ENCODE measurements at regions not wholly inside any gene's neighbourhood (a gene's known extent, or its start where the extent isn't known, plus 50 kb on each side); places are given as distances from the start of the nearest gene placed in this dataset.
"Not testable (repeated sequence)": the region's sequence is repeated elsewhere in the genome, so short reads cannot be mapped to it uniquely, and the experiment has no call there.

DNA sequence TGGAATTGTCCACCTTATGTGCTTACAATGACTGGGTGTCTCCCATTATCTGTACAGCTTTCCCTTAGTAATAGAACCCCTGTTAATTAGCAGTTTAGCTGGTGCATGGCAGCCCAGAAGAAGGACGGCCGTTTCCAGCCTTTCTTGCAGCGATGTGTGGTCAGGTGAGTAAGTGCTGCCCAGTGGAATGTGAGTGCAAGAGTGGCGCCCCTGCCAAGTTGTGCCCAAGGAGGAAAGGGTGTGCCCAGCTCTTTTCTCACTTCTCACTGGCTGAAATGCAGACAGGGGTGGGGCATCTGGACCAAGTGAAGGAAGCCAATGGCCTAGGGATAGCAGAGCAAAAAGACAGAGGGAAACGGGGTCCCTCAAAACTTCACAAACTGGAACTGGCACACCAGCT, 296.8 kb downstream of the PREX1 start:
- no peak for DNase-seq (ENCODE audit: low spot score)

GRCh38 chr20:48528346-48528745, 299.5 kb downstream of the PREX1 start:
- no peak for DNase-seq (ENCODE audit: low spot score)

- no peak for DNase-seq (ENCODE audit: low spot score)
Observed at GRCh38 chr20:48527771-48528170, 300.0 kb downstream of the PREX1 start.

DNA sequence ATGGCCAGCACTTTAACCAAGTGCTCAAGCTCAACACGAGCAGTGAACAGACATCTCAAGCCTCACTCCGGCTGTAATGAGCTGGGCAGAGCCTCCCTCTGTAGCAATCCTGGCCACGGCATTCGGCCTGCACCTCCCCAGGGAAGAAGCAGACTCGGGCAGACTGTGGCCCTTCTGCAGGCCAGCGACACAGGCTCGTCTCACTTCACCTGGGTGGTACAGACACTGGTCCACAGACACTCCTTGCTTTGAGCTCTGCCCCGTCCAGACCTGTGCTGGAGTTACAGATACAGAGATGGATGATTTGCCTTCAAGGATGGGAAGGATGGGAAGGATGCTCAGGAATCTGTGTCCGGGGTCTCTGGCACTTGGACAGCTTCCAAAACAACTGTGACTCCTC, 300.9 kb downstream of the PREX1 start:
- DNase-seq (ENCODE audit: low spot score): no peak

- DNase-seq (ENCODE audit: low spot score): no peak
Observed at GRCh38 chr20:48525400-48525799, 302.4 kb downstream of the PREX1 start.

GRCh38 chr20:48524582-48524981, 303.2 kb downstream of the PREX1 start:
- no peak for DNase-seq (ENCODE audit: low spot score)

DNA sequence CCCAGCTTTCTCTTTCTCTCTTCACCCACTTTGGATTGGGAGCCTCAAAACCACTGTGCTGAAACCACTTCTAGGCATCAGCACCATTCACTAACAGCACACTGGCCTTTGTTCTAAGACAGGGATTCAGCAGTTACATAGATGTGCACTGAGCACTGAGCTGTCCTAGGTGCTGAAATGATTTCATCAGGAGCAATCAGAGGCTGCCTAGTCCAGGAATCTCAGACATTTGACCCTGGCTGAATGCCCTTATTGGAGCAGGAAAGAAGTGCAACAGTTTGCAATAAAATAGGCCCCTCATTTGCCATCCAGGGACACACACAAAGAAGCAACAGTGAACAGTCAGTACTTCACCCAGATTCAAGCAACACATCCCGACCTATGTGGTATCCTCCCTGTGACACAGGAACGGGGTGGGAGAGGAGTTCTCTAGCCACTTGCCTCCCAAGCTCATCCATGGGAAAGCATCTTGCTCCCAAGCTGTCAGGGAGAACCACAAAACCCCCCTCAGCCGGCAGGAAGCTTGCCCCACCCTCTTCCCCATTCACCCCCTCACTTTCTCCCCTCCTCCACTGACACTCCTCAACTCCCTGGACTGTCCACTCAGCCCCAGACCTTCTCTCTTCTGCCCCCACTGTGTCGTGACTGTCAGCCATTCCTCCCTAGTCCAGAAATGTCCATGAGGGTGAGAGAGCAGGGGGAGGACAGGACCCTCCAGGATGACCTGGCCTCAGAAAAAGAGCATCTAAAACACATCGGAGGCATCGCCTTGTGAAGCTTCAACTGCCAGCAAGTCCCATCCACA, 304.4 kb downstream of the PREX1 start:
- peak; percentile 17 for DNase-seq (ENCODE audit: low spot score)

DNA sequence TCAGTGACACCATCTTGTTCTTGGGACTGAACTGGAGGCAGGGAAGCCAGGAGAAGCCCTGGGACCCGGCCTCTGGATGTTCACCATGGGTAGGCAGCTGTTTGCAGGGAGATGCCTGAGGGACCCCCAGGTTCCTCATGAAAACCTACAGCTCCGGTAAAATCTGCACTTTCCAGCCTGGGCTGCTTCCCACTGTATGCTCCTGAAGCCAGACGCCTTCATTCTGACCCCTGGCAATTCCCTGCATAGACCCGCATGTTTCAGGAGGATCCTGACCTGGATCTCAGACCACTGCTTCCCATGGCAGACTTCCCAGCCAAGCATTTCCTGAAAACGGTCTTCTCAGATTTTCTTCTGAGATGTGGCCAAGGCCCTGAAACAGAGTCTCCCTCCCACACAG, 306.7 kb downstream of the PREX1 start:
- no peak for DNase-seq (ENCODE audit: low spot score)

GRCh38 chr20:48516196-48516595, 311.6 kb downstream of the PREX1 start:
- DNase-seq (ENCODE audit: low spot score): not testable (repeated sequence)

DNA sequence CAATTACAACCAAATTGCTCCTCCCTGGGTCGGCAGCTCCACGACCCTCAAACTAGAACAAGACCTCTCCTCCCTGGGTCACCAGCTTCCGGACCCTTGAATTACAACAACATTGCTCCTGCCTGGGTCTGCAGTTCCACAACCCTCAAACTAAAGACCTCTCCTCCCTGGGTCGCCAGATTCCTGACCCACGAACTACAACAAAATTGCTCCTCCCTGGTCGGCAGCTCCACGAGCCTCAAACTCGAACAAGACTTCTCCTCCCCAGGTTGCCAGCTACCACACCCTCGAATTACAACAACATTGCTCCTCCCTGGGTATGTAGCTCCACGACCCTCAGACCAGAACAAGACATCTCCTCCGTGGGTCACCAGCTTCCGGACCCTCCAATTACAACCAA, 313.2 kb downstream of the PREX1 start:
- DNase-seq (ENCODE audit: low spot score): not testable (repeated sequence)

DNA sequence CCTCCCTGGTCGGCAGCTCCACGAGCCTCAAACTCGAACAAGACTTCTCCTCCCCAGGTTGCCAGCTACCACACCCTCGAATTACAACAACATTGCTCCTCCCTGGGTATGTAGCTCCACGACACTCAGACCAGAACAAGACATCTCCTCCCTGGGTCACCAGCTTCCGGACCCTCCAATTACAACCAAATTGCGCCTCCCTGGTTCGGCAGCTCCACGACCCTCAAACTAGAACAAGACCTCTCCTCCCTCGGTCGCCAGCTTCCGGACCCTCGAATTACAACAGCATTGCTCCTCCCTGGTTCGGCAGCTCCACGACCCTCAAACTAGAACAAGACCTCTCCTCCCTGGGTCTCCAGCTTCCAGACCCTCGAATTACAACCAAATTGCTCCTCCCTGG, 315.3 kb downstream of the PREX1 start:
- DNase-seq (ENCODE audit: low spot score): not testable (repeated sequence)

DNA sequence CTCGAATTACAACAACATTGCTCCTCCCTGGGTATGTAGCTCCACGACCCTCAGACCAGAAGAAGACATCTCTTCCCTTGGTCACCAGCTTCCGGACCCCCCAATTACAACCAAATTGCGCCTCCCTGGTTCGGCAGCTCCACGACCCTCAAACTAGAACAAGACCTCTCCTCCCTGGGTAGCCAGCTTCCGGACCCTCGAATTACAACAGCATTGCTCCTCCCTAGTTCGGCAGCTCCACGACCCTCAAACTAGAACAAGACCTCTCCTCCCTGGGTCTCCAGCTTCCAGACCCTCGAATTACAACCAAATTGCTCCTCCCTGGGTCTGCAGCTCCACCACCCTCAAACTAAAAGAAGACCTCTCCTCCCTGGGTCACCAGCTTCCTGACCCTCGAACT, 322.7 kb downstream of the PREX1 start:
- DNase-seq (ENCODE audit: low spot score): not testable (repeated sequence)

GRCh38 chr20:48503166-48503815, 324.5 kb downstream of the PREX1 start:
- no peak for DNase-seq (ENCODE audit: low spot score)

DNA sequence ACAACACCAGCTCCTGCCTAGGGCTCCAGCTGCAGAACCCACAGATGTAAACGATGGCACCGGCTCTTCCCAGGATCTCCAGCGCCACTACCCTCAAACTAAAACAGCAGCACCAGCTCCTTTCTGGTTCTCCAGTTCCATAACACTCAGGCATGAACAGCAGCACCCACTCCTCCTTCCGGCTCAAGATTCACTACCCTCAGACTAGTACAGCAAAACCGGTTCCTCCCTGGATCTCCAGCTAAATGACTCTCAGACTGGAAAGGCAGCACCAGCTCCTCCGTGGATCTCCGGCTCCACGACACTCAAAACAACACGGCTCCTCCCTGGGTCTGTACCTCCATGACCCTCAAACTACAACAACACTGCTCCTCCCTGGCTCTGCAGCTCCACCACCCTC, 325.0 kb downstream of the PREX1 start:
- DNase-seq (ENCODE audit: low spot score): no peak

DNA sequence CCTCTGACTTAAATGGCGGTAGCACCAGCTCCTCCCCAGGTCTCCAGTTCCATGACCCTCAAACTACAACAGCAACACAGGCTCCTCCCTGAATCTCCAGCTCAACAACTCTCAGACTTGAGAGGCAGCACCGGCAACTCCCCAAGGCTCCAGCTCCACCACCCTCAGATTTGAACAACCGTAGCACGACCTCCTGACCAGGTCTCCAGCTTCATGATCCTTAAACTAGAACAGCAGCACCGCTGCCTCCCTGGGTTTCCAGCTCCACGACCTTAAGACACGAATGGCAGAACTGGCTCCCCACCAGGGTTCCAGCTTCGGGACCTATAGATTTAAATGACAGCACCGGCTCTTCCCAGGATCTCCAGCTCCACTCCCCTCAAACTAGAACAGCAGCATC, 325.8 kb downstream of the PREX1 start:
- no peak for DNase-seq (ENCODE audit: low spot score)

DNA sequence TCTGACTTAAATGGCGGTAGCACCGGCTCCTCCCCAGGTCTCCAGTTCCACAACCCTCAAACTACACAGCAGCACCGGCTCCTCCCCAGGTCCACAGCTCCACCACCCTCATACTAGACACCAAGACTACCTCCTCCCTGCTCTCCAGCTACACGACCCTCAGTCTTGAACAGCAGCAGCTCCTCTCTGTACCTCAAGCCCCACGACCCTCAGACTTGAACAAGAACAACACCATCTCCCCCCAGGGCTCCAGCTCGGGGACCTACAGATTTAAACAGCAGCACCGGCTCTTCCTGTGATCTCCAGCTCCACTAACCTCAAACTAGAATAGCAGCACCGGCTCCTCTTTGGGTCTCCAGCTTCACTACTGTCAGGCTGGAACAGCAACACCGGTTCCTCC, 326.9 kb downstream of the PREX1 start:
- not testable (repeated sequence) for DNase-seq (ENCODE audit: low spot score)

- not testable (repeated sequence) for DNase-seq (ENCODE audit: low spot score)
Observed at GRCh38 chr20:48498939-48499338, 328.9 kb downstream of the PREX1 start.

- not testable (repeated sequence) for DNase-seq (ENCODE audit: low spot score)
Observed at GRCh38 chr20:48498125-48498524, 329.7 kb downstream of the PREX1 start.

- no peak for DNase-seq (ENCODE audit: low spot score)
Observed at GRCh38 chr20:48493966-48494365, 333.8 kb downstream of the PREX1 start.

DNA sequence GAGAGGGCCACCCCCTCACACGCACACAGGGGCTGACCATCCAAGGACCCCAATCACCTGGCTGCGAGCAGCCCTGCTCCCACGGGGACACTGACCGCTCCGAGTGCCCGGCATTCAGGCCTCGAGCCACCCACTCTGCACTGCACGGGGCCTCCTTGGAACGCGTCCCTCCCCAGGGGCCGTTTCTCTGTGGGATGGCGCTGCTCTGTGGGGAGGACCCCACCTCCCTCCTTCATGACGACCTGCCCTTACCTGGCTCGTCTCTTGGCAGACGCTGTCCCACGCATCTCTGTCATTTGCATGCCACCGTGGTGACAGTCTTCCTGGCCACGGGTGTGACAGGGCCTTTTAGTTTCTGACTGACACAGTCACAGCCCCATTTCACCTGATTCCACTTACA, 334.5 kb downstream of the PREX1 start:
- DNase-seq (ENCODE audit: low spot score): not testable (repeated sequence)

GRCh38 chr20:48492715-48493070, 335.1 kb downstream of the PREX1 start:
- DNase-seq (ENCODE audit: low spot score): no peak

DNA sequence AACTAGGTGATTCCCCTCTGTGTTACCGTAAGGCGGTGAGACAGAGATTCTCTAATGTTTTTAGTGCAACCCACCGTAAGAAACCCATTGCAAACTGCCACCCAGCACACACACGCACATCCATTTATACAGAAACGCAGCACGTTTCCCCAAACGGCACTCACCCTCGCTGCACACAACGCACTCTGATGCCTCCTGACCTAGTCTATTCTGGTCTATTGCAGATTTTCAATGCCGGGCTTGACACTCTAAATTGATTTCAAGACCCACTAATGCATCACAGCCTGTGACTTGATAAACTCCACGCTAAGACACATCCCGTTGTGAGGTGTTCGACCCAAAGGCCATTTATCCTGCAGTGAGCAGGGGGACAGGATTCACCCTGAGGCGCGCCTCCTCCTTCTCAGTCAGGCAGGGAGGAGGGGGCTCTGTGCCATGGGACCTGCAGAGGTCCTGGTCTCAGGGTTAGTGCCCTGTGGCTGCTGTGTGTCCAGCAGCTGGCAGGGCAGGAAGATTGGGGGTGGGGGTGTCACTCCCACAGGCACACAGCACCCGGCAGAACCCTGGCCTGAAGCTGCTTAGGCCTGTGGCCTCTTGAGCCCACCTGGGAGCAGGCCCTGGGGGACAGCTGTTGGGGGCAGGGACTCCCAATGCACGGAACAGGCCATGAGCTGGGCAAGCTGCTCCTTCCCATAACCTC, 335.6 kb downstream of the PREX1 start:
- no peak for DNase-seq (ENCODE audit: low spot score)
